Stimulated activated CD8-positive, alpha-beta memory T cell treated with anti-CD3 and anti-CD28 coated beads, Interleukin-7, amount 100 ng/mL, for 48 hours (primary cell): ENCODE measurements at regions not wholly inside any gene's neighbourhood (a gene's known extent, or its start where the extent isn't known, plus 50 kb on each side); places are given as distances from the start of the nearest gene placed in this dataset.
"Not testable (repeated sequence)": the region's sequence is repeated elsewhere in the genome, so short reads cannot be mapped to it uniquely, and the experiment has no call there.

Source experiments
- DNase-seq, 2 donors: peaks; one replicate each; pipeline ENCODE4 v3.0.0-alpha.2; 2020; ENCODE audit warnings: low read depth in 1 of 2; ENCODE audit errors: extremely low read depth in 1 of 2

DNA sequence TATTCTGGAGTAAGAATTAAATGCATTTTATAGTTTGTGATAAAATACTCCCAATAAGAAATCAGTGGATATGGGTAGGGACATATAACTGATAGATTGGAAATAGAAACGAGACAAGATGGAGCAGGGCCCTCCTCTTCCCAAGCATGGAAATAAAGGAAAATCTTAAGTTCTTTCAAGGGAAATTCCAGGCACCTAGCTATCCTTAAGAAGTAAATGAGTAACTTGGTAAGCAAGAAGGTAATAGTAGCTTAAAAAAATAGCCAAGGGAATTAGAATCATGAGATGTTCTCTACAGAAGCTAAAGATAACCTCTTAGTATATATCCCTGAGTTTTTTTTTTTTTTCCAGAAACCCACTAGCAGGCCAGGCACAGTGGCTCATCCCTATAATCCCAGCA, 105.5 kb upstream of the FAM3C start:
- DNase-seq = no peak

DNA sequence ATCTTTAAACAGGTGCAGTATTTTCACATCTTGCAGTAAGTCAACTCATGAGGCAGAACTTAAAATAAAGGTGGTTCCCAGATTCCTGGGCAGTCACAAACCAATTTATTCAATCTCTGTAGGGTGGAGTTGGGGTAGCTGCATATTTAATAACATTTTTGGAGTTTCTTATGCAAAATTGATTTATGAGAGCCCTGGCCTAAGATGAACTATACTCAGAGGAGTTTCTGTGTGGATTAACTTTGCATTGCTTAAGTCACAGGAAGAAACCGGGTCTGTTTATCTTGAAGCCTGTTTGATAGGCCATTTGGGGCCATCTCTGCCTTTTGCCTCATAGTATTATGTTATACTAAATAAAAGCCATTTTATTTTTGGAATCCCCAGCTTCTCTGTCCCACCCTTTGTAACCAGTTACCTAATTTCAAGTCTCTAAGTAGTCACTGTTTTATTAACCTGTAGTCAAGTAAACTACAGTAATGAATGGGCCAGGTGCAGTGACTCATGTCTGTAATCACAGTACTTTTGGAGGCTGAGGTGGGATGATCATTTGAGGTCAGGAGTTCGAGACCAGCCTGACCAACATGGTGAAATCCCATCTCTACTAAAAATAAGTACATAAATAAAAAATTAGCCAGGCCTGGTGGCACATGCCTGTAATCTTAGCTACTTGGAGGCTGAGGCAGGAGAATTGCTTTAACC, 104.4 kb upstream of the FAM3C start:
- DNase-seq = no peak

DNA sequence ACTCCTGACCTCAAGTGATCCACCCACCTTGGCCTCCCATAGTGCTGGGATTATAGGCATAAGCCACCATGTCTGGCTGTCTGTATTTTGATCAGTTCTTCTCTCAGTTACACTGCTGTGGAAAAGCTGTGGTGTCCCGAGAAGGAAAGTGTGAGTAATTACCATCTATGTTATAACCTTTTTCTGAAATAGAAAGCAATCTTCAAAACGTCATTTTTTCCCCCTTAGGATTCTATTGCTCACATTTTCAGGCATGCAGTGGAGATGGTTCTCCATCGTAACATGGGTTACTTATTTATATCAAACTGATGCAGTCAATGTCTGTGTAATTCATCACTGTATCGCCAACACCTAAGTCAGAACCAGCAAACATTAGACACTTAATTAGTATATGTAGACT, 103.5 kb upstream of the FAM3C start:
- peak in 1 of 2 donors; percentile 27 for DNase-seq

DNA sequence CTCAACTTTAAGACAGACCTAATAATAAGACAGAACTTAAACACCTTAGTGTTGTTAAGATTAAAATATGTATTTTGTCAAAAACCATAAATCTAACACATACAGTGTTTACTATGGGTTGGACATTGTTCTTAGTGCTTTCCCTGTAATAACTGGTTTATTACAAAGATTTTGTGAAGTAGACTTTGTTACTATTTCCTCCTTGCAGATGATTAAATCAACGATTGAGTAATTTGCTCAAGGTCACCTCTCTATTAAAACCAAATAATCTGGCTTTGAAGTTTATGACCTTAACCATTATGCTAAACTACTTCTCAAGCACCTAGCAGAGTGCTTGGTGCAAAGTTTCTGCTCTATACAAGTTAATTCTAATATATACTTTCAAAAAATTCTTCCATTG, 102.7 kb upstream of the FAM3C start:
- DNase-seq = no peak

DNA sequence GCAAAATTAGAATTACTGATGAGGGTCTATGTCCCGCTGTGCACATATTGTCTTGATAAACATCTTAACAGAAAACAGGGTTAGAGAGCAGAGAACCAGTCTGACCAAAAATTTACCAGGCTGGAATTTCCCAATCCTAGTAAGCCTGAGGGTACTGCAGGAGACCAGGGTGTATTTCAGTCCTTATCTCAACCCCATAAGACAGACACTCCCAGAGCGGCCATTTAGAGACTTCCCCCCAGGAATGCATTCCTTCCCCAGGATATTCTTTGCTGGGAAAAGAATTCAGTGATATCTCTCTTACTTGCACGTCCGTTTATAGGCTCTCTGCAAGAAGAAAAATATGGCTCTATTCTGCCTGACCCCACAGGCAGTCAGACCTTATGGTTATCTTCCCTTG, 101.4 kb upstream of the FAM3C start:
- DNase-seq = not testable (repeated sequence)

DNA sequence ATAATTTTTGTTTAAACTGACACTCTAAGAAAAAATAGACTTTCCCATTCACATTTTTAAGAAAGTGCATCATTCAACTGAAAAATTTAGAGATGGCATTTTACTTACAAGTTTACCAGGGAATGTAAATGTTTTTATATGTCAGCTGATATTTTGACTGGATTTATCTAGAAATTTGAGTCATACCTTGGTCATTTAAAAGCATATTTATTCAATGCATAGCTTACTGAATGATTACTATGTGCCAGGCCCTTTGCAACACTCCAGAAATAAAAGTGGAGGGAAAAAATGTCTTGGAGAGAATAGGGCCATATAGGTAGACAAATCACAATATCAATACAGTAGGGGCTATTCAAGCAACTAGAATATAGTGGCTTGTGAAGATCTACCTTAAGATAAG, 98.4 kb upstream of the FAM3C start:
- no peak for DNase-seq

DNA sequence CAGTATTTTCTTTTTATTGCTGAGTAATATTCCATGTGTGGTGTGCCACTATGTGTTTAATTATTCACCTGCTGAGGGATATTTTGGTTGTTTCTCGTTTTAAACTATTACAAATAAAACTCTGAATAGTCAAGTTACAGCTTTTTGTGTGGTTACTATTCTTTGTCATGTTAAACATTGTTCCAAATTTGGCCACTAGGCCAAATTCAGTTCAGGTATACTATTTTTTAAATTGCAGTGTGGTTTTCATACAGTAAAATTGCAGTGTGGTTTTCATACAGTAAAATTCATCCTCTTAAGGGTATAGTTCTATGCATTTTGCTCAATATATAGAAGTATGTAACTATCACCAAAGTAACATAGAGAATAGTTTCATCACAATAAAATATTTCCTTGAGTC, 97.4 kb upstream of the FAM3C start:
- DNase-seq = no peak

DNA sequence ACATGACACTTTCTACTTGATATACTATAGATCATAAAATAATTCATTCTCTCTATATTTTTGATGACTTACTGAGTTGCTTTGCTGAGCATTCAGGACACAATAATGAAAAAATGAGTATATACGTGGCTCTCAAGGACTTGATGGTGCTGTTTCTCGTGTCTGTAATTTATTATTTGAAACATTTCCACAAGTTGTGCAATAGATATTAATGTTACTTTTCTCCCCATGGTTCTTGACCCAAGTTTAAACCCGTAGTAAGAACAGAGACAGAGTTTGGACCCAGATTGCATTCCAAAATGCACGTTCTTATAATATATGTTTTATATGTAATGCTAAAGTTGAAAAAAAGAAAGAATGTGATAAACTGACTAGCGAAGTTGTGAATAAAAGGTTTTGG, 94.2 kb upstream of the FAM3C start:
- no peak for DNase-seq

DNA sequence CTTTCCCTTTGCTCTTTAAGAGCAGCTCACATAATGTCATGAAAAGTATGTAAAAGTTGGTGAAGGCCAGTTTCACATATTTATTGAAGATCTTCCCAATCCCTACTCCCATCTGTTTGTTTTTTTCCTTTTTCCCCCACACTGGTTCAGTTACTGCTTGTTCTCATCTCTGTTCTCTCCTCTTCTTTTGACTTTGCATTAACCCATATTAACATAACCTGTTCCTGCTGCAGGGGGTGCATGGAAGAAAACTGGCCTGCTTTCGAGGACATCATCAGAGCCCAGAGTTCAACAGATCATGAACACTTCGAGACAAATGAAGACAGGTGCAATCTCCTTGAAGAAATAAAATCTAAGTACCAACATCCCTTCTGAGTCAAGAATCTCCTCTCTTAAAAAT, 93.3 kb upstream of the FAM3C start:
- no peak for DNase-seq

DNA sequence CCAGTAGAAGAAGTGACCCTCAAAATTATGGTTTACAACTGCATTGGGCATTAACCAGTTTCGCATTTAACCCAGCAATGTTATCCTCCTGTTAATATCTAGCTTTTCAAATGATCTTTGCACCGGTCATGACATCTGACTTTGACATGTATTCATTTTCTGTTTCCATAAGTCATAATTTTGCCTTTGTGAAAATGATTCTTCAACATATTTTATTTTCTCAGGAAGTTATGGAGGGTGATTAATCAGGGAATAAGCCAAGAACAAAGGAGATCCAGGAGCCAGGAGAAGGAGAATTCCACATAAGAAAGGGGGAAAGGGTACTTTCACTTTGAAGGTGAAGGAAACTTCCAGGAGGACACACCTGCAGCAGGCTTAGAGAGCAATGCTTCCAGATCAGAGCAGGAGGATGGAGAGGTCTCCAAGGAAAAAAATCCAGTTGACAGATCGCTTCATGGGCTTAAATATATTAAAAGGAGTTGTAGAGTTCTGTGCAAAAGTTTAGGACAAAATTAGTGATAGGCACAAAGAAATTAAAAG, 92.1 kb upstream of the FAM3C start:
- no peak for DNase-seq

DNA sequence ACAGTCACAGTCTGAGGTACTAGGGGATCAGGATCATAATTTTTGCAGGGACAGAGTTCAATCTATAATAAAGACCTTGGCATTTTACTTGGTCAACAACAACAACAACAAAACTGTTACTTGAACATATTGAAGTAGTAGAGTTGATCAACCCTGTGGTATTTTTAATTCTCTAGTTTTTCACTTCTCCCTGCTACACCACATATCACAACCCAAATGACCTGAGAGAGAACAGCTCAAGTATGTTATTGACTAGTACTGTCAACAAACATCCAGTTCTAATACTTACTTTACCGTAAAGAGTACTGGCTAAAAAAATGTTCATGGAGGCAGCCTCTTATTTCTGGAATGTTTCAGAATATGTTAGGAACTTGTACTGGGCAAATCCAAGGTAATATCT, 90.5 kb upstream of the FAM3C start:
- no peak for DNase-seq

DNA sequence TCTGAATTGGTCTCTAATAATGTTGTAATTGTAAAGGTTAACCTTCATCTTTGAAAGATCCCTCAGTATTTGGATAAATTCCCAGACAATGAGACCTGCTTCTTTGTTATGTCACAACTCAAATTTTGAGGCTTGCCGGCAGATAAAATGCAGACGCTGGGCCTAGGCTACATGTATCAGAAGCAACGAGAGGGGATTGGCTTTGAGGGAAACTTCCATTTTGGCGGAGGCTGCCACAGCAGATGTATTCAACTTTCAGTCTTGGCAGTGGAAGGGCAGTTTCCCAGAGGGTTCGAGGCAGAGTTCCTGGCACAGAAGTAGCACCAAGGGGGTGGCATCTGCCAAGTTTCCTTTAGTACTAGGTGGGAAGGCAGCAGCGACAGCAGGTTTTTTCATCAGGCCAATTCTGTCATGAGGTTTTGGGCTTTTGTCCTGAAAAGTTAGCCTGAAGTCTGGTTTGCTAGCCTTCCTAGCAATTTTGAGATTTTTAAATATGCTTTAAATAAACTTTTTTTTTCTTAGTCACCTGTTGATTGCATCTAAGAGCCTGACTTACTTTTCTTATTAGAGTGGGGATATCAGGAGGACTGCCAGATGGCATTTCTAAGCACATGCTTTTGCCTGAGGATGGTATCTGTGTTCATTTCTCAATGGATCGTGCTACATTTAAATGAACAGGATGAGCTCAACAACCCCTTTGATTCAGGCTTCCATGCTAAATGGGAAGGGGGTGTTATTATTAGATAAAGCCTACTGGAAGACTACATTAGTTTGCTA, 89.5 kb upstream of the FAM3C start:
- DNase-seq = no peak

DNA sequence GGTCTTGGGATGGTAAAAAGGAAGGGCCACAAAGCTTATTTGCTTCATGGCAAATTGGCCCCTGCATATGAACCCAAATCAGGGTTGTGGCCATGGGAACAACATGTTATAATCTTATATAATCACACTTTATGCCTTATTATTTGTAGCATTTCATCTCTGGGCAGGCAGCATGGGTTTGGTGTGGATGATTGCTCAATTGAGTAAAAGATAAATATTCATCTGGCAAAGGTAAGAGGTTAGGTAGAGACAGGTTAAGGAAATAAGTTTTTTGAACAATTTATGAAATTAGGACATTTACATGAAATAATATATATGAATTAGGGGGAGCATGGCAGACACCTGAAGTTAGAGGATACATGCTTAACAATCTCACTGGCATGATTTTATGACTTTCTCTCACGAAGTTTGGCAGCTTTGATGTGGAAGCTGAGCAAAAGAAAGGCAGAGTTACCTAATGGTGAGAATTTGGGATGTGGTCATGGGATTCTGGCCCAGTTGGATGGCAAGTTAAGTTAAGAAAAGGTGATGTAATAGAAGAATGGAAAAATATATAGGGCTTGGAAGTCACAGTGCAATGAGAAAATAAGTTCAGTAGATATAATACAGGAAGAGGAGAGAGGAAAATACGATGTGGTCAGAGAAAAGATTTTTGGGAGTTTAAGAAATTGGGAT, 88.1 kb upstream of the FAM3C start:
- no peak for DNase-seq

DNA sequence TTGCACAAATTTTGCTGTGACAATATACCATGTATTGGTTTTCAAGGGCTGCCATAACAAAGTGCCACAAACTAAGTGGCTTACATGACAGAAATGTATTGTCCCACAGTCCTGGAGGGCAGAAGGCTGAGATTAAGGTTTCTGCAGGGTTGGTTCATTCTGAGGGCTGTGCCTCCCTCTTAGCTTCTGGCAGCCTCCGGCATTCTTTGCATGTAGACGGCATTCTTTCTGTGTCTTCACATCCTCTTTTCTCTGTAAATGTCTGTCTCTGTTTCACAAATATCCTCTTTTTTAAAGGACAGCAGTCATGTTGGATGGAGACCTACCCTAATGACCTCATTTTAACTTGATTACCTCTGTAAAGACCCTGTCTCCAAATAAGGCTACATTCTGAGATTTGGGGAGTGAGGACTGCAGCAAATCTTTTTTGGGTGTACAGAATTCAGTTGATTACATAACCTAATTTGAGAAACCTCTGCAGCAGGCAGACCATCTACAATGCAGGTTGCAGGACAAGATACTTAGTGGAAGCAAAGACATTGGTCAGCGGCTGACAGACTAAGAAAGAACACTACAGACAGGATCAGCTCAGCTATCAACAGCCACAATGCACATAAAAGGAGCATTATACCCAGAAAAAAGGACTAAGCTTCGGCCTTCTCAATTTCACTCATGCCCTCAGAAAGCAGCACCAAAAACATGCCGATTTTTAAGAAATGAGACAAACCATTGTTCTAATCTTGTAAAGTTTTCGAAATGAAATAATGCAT, 84.6 kb upstream of the FAM3C start:
- DNase-seq = no peak

DNA sequence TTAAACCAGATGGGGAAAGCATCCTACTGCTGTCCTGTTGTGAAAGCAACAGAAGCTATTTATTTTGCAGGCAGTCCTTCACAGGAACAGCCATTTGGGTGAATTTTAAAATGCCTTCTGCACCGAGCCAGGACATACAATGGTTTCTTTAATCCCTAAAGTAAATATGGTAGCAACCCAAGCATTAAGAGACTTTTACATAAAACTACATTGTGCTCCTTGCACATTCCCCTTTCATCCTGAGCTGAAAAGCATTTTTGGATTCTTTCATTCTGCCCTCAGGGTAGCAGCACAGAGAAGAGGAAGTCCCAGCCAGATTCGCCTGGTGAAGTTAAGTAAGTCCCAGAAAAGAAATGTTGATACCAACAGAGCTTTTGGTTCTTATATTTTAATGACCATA, 84.0 kb upstream of the FAM3C start:
- DNase-seq = no peak

DNA sequence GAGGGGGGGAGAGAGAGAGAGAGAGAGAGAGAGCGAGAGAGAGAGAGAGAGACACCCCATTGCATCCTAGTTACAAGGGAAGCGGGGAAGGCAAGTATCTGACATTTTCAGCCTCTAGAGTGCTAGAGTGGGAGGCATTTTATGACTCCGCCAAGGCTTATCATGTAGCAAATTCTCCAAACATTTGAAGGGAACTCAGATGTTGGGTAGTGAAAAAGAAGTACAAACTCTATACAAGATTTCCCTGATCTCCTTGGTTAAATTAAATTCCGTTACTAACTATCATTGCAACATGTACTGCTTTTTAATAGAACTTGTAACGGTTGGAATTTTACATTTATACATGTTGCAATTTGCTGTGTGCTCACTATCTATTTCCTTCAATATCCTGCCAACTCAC, 83.4 kb upstream of the FAM3C start:
- no peak for DNase-seq

DNA sequence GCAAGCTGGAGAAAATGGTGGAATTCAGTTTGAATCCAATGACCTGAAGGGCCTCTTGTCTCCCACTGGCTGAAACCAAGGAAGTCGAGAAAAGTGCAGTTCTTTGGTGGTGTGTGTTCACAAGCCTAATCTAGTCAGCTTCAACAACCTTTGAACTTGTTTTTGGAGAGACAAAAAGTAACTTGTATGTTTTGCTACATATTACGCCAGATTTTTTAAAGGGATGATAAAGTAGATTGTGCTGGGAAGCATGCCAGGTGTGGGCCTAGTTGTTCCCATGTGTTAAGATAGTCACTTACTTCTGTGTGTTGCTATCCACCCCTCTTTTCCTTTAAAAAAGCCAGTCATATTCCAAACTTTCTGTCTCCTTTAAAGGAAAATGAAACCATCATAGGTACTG, 79.7 kb upstream of the FAM3C start:
- DNase-seq = no peak

DNA sequence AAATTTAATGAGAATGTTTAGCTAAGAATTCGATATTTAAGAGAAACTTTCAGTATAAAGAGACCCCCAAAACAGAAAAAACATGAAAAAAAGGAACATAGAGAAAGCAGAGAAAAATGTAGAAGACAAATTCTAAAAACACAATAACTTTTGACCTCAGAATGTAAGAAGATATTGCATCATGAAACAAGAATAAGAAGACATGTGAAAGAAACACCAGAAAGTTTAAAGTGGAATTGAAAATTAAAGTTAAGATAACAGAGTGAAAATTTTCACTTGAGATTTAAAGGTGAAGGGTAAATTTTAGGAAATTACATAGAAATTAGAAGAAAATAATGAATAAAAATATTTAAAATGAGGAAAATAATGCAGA, 78.2 kb upstream of the FAM3C start:
- no peak for DNase-seq

DNA sequence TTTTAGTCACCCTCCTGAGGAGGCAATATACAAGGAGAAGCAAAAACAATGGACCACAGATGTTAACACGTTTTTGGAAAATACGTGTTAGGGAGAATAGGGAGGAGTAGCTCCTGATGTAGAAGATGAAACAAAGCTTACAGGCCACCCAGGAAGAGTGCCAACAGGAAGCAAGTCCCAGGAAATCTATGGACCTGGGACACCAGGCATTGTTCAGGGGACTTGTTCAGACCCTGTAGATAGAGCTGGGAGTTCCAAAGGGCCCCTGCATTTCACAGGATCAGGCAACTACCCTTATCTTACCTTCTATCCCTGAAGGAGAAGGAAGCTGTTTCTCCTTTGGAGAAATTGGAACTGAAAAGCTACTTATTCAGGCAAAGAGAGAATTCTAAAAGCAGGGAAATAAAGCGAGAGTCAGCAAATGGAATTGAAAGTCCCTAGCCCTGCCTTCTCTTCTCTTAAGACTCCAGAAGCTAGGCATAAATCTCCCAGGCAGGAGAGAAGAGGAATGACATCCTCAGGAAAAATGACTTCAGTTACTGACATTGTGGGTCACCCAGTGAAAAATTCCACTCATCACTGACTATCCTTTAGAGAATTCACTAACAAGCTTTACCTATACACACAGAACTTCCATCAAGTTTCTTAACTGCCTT, 77.7 kb upstream of the FAM3C start:
- DNase-seq = no peak

DNA sequence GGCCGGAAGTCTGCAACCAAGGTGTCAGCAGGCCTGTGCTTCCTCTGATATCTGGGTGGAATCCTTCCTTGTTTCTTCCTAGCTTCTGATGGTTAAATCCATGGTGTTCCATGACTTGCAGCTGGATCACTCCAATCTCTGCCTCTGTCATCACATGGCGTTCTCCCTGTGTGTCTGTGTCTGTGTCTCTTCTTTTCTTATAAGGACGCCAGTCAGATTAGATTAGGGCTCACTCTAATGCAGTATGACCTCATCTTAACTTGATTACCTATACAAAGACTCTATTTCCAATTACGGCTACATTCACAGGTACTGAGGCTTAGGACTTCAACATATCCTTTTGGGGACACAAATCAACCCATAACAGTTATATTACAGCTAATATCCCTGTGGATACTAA, 70.3 kb upstream of the FAM3C start:
- no peak for DNase-seq

DNA sequence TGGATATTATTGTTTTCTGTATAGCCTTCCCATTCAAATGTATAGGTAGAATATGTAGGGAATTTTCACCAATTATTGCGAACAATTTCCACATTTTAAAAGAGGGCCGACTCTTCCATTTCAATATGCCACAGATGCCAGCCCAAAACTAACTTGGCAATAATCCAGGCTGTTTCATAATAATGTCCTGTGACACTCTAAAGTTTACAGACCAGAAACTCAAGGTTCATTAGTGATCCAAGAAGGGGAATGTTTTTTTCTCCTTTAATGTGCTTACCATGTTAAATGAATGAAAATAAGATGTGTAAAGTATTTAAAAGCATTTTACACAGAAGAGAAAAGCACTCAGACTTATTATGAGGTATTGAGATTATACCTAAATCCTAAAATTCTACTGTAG, 63.0 kb upstream of the FAM3C start:
- DNase-seq = no peak
